ENCODE measurements at regions not wholly inside any gene's neighbourhood (a gene's known extent, or its start where the extent isn't known, plus 50 kb on each side); places are given as distances from the start of the nearest gene placed in this dataset.

DNA sequence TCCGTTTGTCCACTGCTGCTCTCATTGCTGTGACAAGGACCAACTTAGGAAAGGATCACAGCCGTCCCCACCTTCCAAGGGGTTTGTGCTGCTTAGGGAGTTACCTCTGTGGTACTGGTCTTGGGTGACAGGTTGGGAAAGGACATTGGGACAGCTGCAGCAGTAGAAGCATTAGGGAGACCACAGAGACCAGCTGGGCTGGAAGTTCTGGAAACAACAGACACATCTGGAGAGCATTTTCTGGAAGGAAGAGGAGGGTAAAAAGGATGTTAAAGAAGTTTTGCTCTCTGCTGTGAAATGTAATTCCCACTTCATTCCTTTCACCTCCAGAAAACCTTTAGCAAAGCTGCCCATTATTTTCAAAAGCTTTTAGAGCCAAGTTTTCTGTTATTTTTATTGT is 304.2 kb downstream of the LRFN2 start:
- Histone ChIP-seq H3K4me1 (ENCODE audit: control insufficient read depth, extremely low read depth, insufficient read depth, low read length) (no peaks in the 10 kb centered on the region), H2AFZ (ENCODE audit: control insufficient read depth, low read length) (no peak overlapping the region), H3K4me2 (ENCODE audit: control insufficient read depth, extremely low read depth, insufficient read depth, low read depth, low read length) (no peak overlapping the region), H3K79me2 (ENCODE audit: control insufficient read depth, insufficient read depth, low read length) (no peaks in the 10 kb centered on the region), H3K36me3 (ENCODE audit: control insufficient read depth in 2 of 2, extremely low read depth in 1 of 2, insufficient read depth in 2 of 2, low read length in 2 of 2) (no peaks in the 10 kb centered on the region), H3K9me3 (ENCODE audit: control insufficient read depth, low read depth, low read length) (no peaks in the 10 kb centered on the region), H3K27me3 (ENCODE audit: control insufficient read depth, extremely low read depth, insufficient read depth, low read length) (peaks cover 18% of the 10 kb centered on the region), H3K9ac (ENCODE audit: control insufficient read depth, extremely low read depth, insufficient read depth, low read length) (no peak overlapping the region), H3K4me3 (ENCODE audit: control insufficient read depth in 2 of 3, extremely low read depth in 1 of 3, insufficient read depth in 2 of 3, low read depth in 1 of 3, low read length in 3 of 3) (no peak overlapping the region), H3K9me1 (ENCODE audit: control insufficient read depth, extremely low read depth, insufficient read depth, low read length) (no peaks in the 10 kb centered on the region), H4K20me1 (ENCODE audit: control insufficient read depth, extremely low read depth, insufficient read depth, low read length) (no peaks in the 10 kb centered on the region), H3K27ac (ENCODE audit: control insufficient read depth, insufficient read depth, low read length) (no peak overlapping the region)
- dilution Hi-C loops (cut with MboI; ENCODE audit: extremely low pct_ligation_motif_present, low sequenced_read_pairs) = no loop called here
- TF ChIP-seq EZH2 (IDR thresholded peaks at IDR 0.05; ENCODE audit: low read length) = no peak
- TF ChIP-seq, protein P1, sequence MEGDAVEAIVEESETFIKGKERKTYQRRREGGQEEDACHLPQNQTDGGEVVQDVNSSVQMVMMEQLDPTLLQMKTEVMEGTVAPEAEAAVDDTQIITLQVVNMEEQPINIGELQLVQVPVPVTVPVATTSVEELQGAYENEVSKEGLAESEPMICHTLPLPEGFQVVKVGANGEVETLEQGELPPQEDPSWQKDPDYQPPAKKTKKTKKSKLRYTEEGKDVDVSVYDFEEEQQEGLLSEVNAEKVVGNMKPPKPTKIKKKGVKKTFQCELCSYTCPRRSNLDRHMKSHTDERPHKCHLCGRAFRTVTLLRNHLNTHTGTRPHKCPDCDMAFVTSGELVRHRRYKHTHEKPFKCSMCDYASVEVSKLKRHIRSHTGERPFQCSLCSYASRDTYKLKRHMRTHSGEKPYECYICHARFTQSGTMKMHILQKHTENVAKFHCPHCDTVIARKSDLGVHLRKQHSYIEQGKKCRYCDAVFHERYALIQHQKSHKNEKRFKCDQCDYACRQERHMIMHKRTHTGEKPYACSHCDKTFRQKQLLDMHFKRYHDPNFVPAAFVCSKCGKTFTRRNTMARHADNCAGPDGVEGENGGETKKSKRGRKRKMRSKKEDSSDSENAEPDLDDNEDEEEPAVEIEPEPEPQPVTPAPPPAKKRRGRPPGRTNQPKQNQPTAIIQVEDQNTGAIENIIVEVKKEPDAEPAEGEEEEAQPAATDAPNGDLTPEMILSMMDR (optimal IDR thresholded peaks at IDR 0.05 in 1 of 3, IDR thresholded peaks at IDR 0.05 in 1 of 3, conservative IDR thresholded peaks at IDR 0.05 in 1 of 3; ENCODE audit: extremely low read depth in 1 of 3, insufficient read depth in 2 of 3, low read length in 3 of 3) = no peak
- FAIRE-seq (no peak), DNase-seq (ENCODE audit: low read depth, low spot score) (no peak)

DNA sequence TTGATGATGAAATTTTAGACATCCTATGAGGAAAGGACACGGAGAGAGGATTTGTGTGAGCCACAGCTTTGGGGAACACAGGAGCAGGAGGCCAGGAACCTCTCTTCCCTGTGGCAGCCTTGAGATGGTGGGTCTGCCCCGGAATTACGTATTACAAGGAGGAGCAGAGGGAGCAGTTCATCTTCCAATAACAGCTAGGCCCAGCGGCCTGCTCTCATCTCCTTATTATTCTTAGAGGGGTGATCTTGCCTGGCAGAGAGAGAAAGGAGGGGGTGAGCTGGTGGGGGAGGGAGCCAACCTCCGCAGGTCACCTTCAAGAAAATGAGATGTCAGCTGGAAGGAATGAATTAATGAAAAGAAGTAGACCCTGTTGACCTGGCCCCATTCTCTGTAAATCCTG is 305.8 kb downstream of the LRFN2 start:
- Histone ChIP-seq H2AFZ (ENCODE audit: control insufficient read depth, low read length) (no peak overlapping the region), H3K4me2 (ENCODE audit: control insufficient read depth, extremely low read depth, insufficient read depth, low read depth, low read length) (no peak overlapping the region), H3K9me1 (ENCODE audit: control insufficient read depth, extremely low read depth, insufficient read depth, low read length) (no peaks in the 10 kb centered on the region), H3K36me3 (ENCODE audit: control insufficient read depth in 2 of 2, extremely low read depth in 1 of 2, insufficient read depth in 2 of 2, low read length in 2 of 2) (no peaks in the 10 kb centered on the region), H4K20me1 (ENCODE audit: control insufficient read depth, extremely low read depth, insufficient read depth, low read length) (no peaks in the 10 kb centered on the region), H3K27ac (ENCODE audit: control insufficient read depth, insufficient read depth, low read length) (no peak overlapping the region), H3K4me1 (ENCODE audit: control insufficient read depth, extremely low read depth, insufficient read depth, low read length) (no peaks in the 10 kb centered on the region), H3K79me2 (ENCODE audit: control insufficient read depth, insufficient read depth, low read length) (no peaks in the 10 kb centered on the region), H3K4me3 (ENCODE audit: control insufficient read depth in 2 of 3, extremely low read depth in 1 of 3, insufficient read depth in 2 of 3, low read depth in 1 of 3, low read length in 3 of 3) (no peak overlapping the region), H3K9ac (ENCODE audit: control insufficient read depth, extremely low read depth, insufficient read depth, low read length) (no peak overlapping the region), H3K27me3 (ENCODE audit: control insufficient read depth, extremely low read depth, insufficient read depth, low read length) (peaks cover 14% of the 10 kb centered on the region), H3K9me3 (ENCODE audit: control insufficient read depth, low read depth, low read length) (no peaks in the 10 kb centered on the region)
- DNase-seq (ENCODE audit: low read depth, low spot score) = no peak
- dilution Hi-C loops (cut with MboI; ENCODE audit: extremely low pct_ligation_motif_present, low sequenced_read_pairs) = no loop called here
- no peak for FAIRE-seq
- TF ChIP-seq, protein P1 (optimal IDR thresholded peaks at IDR 0.05 in 1 of 3, IDR thresholded peaks at IDR 0.05 in 1 of 3, conservative IDR thresholded peaks at IDR 0.05 in 1 of 3; ENCODE audit: extremely low read depth in 1 of 3, insufficient read depth in 2 of 3, low read length in 3 of 3) = no peak
- TF ChIP-seq EZH2 (IDR thresholded peaks at IDR 0.05; ENCODE audit: low read length) = no peak

All from keratinocyte (primary cell).